Right renal pelvis (tissue), 4 donors: ENCODE measurements at regions not wholly inside any gene's neighbourhood (a gene's known extent, or its start where the extent isn't known, plus 50 kb on each side); places are given as distances from the start of the nearest gene placed in this dataset.

Experiments
- DNase-seq, 4 donors: peaks; one replicate each; pipeline ENCODE4 v3.0.0-alpha.2; 2013; ENCODE audit warnings: low read depth in 4 of 4, low spot score in 3 of 4, missing footprints in 1 of 4

GRCh38 chr12:38984388-38984787, 79.0 kb upstream of the CPNE8 start:
- no peak for DNase-seq

- no peak for DNase-seq
Measured at GRCh38 chr12:38983117-38983571, 77.8 kb upstream of the CPNE8 start.

- no peak for DNase-seq
Measured at GRCh38 chr12:38977132-38977531, 71.7 kb upstream of the CPNE8 start.

GRCh38 chr12:38969706-38970105, 64.3 kb upstream of the CPNE8 start:
- DNase-seq, result no peak

GRCh38 chr12:38961683-38962082, 56.3 kb upstream of the CPNE8 start:
- DNase-seq, result no peak

GRCh38 chr12:38961012-38961411, 55.6 kb upstream of the CPNE8 start:
- no peak for DNase-seq

- no peak for DNase-seq
Measured at GRCh38 chr12:38956337-38956736, 50.9 kb upstream of the CPNE8 start.
